Activated CD4-positive, alpha-beta memory T cell treated with anti-CD3 and anti-CD28 coated beads, Interleukin-2, amount 10 ng/mL, durations not matched to agents 7 days and 5 days (primary cell): ENCODE measurements at regions not wholly inside any gene's neighbourhood (a gene's known extent, or its start where the extent isn't known, plus 50 kb on each side); places are given as distances from the start of the nearest gene placed in this dataset.

Experiments used
- CTCF ChIA-PET: fragments of 350-600 bp; sonication (Branson Sonifier 250); formaldehyde crosslinking; loops from one replicate; lab custom pipeline; 2021; ENCODE audit warnings: antibody characterized with exemption, inconsistent platforms; lab: Charles Lee
- POLR2A ChIA-PET: fragments of 350-600 bp; sonication (Branson Sonifier 250); formaldehyde crosslinking; loops from one replicate; lab custom pipeline; 2021; ENCODE audit warnings: antibody characterized with exemption; lab: Charles Lee
- DNase-seq: peaks from one replicate; pipeline ENCODE4 v3.0.0-alpha.2; 2020
- H3K27ac Mint-ChIP-seq: one replicate; pipeline ENCODE4 v1.8.0; 2021; ENCODE audit warnings: mild to moderate bottlenecking, mixed read lengths
- H3K27me3 Mint-ChIP-seq: one replicate; pipeline ENCODE4 v1.8.0; 2021; ENCODE audit warnings: mixed read lengths
- H3K36me3 Mint-ChIP-seq: one replicate; pipeline ENCODE4 v1.8.0; 2021; ENCODE audit warnings: low read depth, mixed read lengths
- H3K4me1 Mint-ChIP-seq: one replicate; pipeline ENCODE4 v1.8.0; 2021; ENCODE audit warnings: mixed read lengths
- H3K4me3 Mint-ChIP-seq: one replicate; pipeline ENCODE4 v1.8.0; 2021; ENCODE audit warnings: mild to moderate bottlenecking, mixed read lengths
- H3K9me3 Mint-ChIP-seq: one replicate; pipeline ENCODE4 v1.8.0; 2021; ENCODE audit warnings: mixed read lengths

- Mint-ChIP-seq H3K27ac (no peak overlapping the region), H3K4me1 (no peaks in the 10 kb centered on the region), H3K4me3 (no peak overlapping the region), H3K36me3 (no peaks in the 10 kb centered on the region), H3K27me3 (peaks cover 3% of the 10 kb centered on the region), H3K9me3 (peaks cover 11% of the 10 kb centered on the region)
- DNase-seq: no peak
- ChIA-PET POLR2A (no interaction called here), CTCF (no interaction called here)
Measured at GRCh38 chr9:2403701-2404100, 217.9 kb upstream of the VLDLR start.

GRCh38 chr9:2406252-2406651 is 215.3 kb upstream of the VLDLR start:
- Mint-ChIP-seq H3K9me3 (peaks cover 11% of the 10 kb centered on the region), H3K4me3 (no peak overlapping the region), H3K4me1 (no peaks in the 10 kb centered on the region), H3K36me3 (no peaks in the 10 kb centered on the region), H3K27me3 (peaks cover 2% of the 10 kb centered on the region), H3K27ac (no peak overlapping the region)
- ChIA-PET CTCF (no interaction called here), POLR2A (no interaction called here)
- no peak for DNase-seq

GRCh38 chr9:2407450-2407849 is 214.1 kb upstream of the VLDLR start:
- H3K27ac Mint-ChIP-seq: no peak overlapping the region
- H3K4me1 Mint-ChIP-seq: no peaks in the 10 kb centered on the region
- H3K27me3 Mint-ChIP-seq: no peaks in the 10 kb centered on the region
- ChIA-PET CTCF (no interaction called here), POLR2A (no interaction called here)
- no peak for DNase-seq
- no peak overlapping the region for H3K4me3 Mint-ChIP-seq
- H3K9me3 Mint-ChIP-seq: peaks cover 9% of the 10 kb centered on the region
- H3K36me3 Mint-ChIP-seq: no peaks in the 10 kb centered on the region

- Mint-ChIP-seq H3K27ac (no peak overlapping the region), H3K27me3 (no peaks in the 10 kb centered on the region), H3K36me3 (no peaks in the 10 kb centered on the region), H3K9me3 (no peaks in the 10 kb centered on the region), H3K4me1 (no peaks in the 10 kb centered on the region), H3K4me3 (no peak overlapping the region)
- no peak for DNase-seq
- ChIA-PET POLR2A (no interaction called here), CTCF (no interaction called here)
Measured at GRCh38 chr9:2411459-2412215, 209.9 kb upstream of the VLDLR start.

- no peak overlapping the region for H3K4me3 Mint-ChIP-seq
- no peaks in the 10 kb centered on the region for H3K4me1 Mint-ChIP-seq
- H3K36me3 Mint-ChIP-seq: no peaks in the 10 kb centered on the region
- no peaks in the 10 kb centered on the region for H3K9me3 Mint-ChIP-seq
- DNase-seq: no peak
- no peak overlapping the region for H3K27ac Mint-ChIP-seq
- H3K27me3 Mint-ChIP-seq: no peaks in the 10 kb centered on the region
- POLR2A ChIA-PET: no interaction called here
- CTCF ChIA-PET: no interaction called here
Measured at GRCh38 chr9:2413160-2413805, 208.3 kb upstream of the VLDLR start.

- ChIA-PET CTCF (no interaction called here), POLR2A (no interaction called here)
- Mint-ChIP-seq H3K36me3 (no peaks in the 10 kb centered on the region), H3K9me3 (no peaks in the 10 kb centered on the region), H3K27ac (no peak overlapping the region), H3K4me3 (no peak overlapping the region), H3K4me1 (no peaks in the 10 kb centered on the region), H3K27me3 (no peaks in the 10 kb centered on the region)
- no peak for DNase-seq
Measured at GRCh38 chr9:2414465-2414864, 207.1 kb upstream of the VLDLR start.

- no peak for DNase-seq
- Mint-ChIP-seq H3K9me3 (no peaks in the 10 kb centered on the region), H3K4me3 (no peak overlapping the region), H3K27ac (no peak overlapping the region), H3K4me1 (no peaks in the 10 kb centered on the region), H3K36me3 (no peaks in the 10 kb centered on the region), H3K27me3 (no peaks in the 10 kb centered on the region)
- ChIA-PET POLR2A (no interaction called here), CTCF (no interaction called here)
Measured at GRCh38 chr9:2415326-2415725, 206.3 kb upstream of the VLDLR start.

GRCh38 chr9:2417730-2418129 is 203.9 kb upstream of the VLDLR start:
- no peaks in the 10 kb centered on the region for H3K36me3 Mint-ChIP-seq
- no peak overlapping the region for H3K4me3 Mint-ChIP-seq
- no peaks in the 10 kb centered on the region for H3K4me1 Mint-ChIP-seq
- H3K9me3 Mint-ChIP-seq: no peaks in the 10 kb centered on the region
- H3K27me3 Mint-ChIP-seq: no peaks in the 10 kb centered on the region
- no peak overlapping the region for H3K27ac Mint-ChIP-seq
- DNase-seq: no peak
- POLR2A ChIA-PET: no interaction called here
- CTCF ChIA-PET: no interaction called here

- Mint-ChIP-seq H3K4me1 (no peaks in the 10 kb centered on the region), H3K4me3 (no peak overlapping the region), H3K9me3 (no peaks in the 10 kb centered on the region), H3K27ac (no peak overlapping the region), H3K36me3 (no peaks in the 10 kb centered on the region), H3K27me3 (no peaks in the 10 kb centered on the region)
- POLR2A ChIA-PET: no interaction called here
- DNase-seq: no peak
- CTCF ChIA-PET: no interaction called here
Measured at GRCh38 chr9:2418619-2419018, 203.0 kb upstream of the VLDLR start.

- no peaks in the 10 kb centered on the region for H3K9me3 Mint-ChIP-seq
- no peak overlapping the region for H3K27ac Mint-ChIP-seq
- H3K36me3 Mint-ChIP-seq: no peaks in the 10 kb centered on the region
- no peaks in the 10 kb centered on the region for H3K4me1 Mint-ChIP-seq
- H3K4me3 Mint-ChIP-seq: no peak overlapping the region
- no peaks in the 10 kb centered on the region for H3K27me3 Mint-ChIP-seq
- DNase-seq: no peak
- CTCF ChIA-PET: no interaction called here
- POLR2A ChIA-PET: no interaction called here
Measured at GRCh38 chr9:2419347-2419746, 202.2 kb upstream of the VLDLR start.

- no peak overlapping the region for H3K4me3 Mint-ChIP-seq
- H3K27me3 Mint-ChIP-seq: no peaks in the 10 kb centered on the region
- CTCF ChIA-PET: no interaction called here
- no peak for DNase-seq
- POLR2A ChIA-PET: no interaction called here
- H3K36me3 Mint-ChIP-seq: no peaks in the 10 kb centered on the region
- no peaks in the 10 kb centered on the region for H3K9me3 Mint-ChIP-seq
- no peak overlapping the region for H3K27ac Mint-ChIP-seq
- no peaks in the 10 kb centered on the region for H3K4me1 Mint-ChIP-seq
Measured at GRCh38 chr9:2420543-2420942, 201.0 kb upstream of the VLDLR start.

- no peaks in the 10 kb centered on the region for H3K27me3 Mint-ChIP-seq
- H3K9me3 Mint-ChIP-seq: no peaks in the 10 kb centered on the region
- no peak overlapping the region for H3K4me3 Mint-ChIP-seq
- no peaks in the 10 kb centered on the region for H3K4me1 Mint-ChIP-seq
- ChIA-PET POLR2A (no interaction called here), CTCF (no interaction called here)
- no peaks in the 10 kb centered on the region for H3K36me3 Mint-ChIP-seq
- H3K27ac Mint-ChIP-seq: no peak overlapping the region
- no peak for DNase-seq
Measured at GRCh38 chr9:2424619-2425033, 197.0 kb upstream of the VLDLR start.

GRCh38 chr9:2425676-2426075 is 195.9 kb upstream of the VLDLR start:
- no peak for DNase-seq
- POLR2A ChIA-PET: no interaction called here
- Mint-ChIP-seq H3K4me3 (no peak overlapping the region), H3K27me3 (no peaks in the 10 kb centered on the region), H3K9me3 (no peaks in the 10 kb centered on the region), H3K4me1 (no peaks in the 10 kb centered on the region), H3K36me3 (no peaks in the 10 kb centered on the region), H3K27ac (no peak overlapping the region)
- CTCF ChIA-PET: no interaction called here
